GM12878 (cell line): ENCODE measurements at regions not wholly inside any gene's neighbourhood (a gene's known extent, or its start where the extent isn't known, plus 50 kb on each side); places are given as distances from the start of the nearest gene placed in this dataset.

Experiments
- ATAC-seq: fragments of 200-7000 bp; cut with Tn5 transposase; 3 replicates; pipeline ENCODE4 v1.9.1; 2020; ENCODE audit warnings: mild to moderate bottlenecking, moderate library complexity
- BruUV-seq: library from RNA; stranded (reverse); fragments of 400-500 nt; replicated peaks from 2 replicates; lab custom pipeline; 2021; lab: Mats Ljungman, UMichigan
- CTCF ChIA-PET: fragments of 300-600 bp; sonication (Branson Sonifier 250); formaldehyde crosslinking; extraction: SDS; loops from one replicate; lab custom pipeline; 2021; ENCODE audit warnings: inconsistent platforms; lab: Yijun Ruan, JAX
- POLR2A ChIA-PET: fragments of 350-600 bp; formaldehyde crosslinking; extraction: SDS; loops from one replicate; lab custom pipeline; 2021; ENCODE audit warnings: inconsistent platforms; lab: Charles Lee
- RAD21 ChIA-PET: fragments of 300-600 bp; sonication (Branson Sonifier 250); formaldehyde crosslinking; loops from one replicate; lab custom pipeline; 2023; ENCODE audit warnings: antibody characterized with exemption; ENCODE audit not compliant: unreplicated experiment; lab: Charles Lee
- SMC1A ChIA-PET: fragments of 300-600 bp; sonication (Branson Sonifier 250); formaldehyde crosslinking; loops from one replicate; lab custom pipeline; 2023; ENCODE audit not compliant: unreplicated experiment, uncharacterized antibody; lab: Charles Lee
- DNase-seq: peaks from one replicate; pipeline ENCODE4 v3.0.0-alpha.2; 2011; ENCODE audit warnings: low read depth, low spot score
- FAIRE-seq: peaks from 3 replicates; lab custom pipeline; 2011; peaks lifted over from hg19 to GRCh38; lab: Jason Lieb, UNC
- H2AFZ ChIP-seq: 2 replicates; pipeline ENCODE4 v1.6.0; 2011; ENCODE audit warnings: low read depth, low read length, control low read depth; ENCODE audit not compliant: control insufficient read depth
- H3K27ac ChIP-seq: 2 replicates; pipeline ENCODE4 v1.5.1; 2011; ENCODE audit warnings: control low read depth; ENCODE audit not compliant: control insufficient read depth, insufficient read depth
- H3K27me3 ChIP-seq, 2 experiments: replicated peaks in 1 of 2; 2 replicates each; pipeline versions ENCODE4 v1.6.0 to v1.6.1; 2011; ENCODE audit warnings: low read length in 1 of 2; ENCODE audit not compliant: control insufficient read depth in 2 of 2, insufficient read depth in 2 of 2
- H3K36me3 ChIP-seq, 2 experiments: 2 replicates each; pipeline ENCODE4 v1.5.1; 2011; ENCODE audit warnings: low read length in 1 of 2; ENCODE audit not compliant: control insufficient read depth in 2 of 2, insufficient read depth in 2 of 2
- H3K4me1 ChIP-seq: 2 replicates; pipeline ENCODE4 v1.6.1; 2011; ENCODE audit warnings: mild to moderate bottlenecking, low read length, moderate library complexity, mixed read lengths; ENCODE audit not compliant: control insufficient read depth, insufficient read depth
- H3K4me2 ChIP-seq: 2 replicates; pipeline ENCODE4 v1.6.0; 2011; ENCODE audit warnings: control low read depth; ENCODE audit not compliant: control insufficient read depth, insufficient read depth
- H3K4me3 ChIP-seq: fragments of 200-600 bp; sonication (generic); 2 replicates; pipeline ENCODE4 v1.5.1; 2016
- H3K79me2 ChIP-seq: 2 replicates; pipeline ENCODE4 v1.6.0; 2011; ENCODE audit warnings: low read length; ENCODE audit not compliant: control insufficient read depth, insufficient read depth
- H3K9ac ChIP-seq: 2 replicates; pipeline ENCODE4 v1.8.0; 2011; ENCODE audit warnings: low read length, control low read depth, mixed read lengths; ENCODE audit not compliant: control insufficient read depth, insufficient read depth
- H3K9me3 ChIP-seq: replicated peaks from 3 replicates; pipeline ENCODE4 v1.5.1; 2011; ENCODE audit warnings: mild to moderate bottlenecking, low read length; ENCODE audit not compliant: control insufficient read depth, insufficient read depth
- H4K20me1 ChIP-seq: 2 replicates; pipeline ENCODE4 v1.6.0; 2011; ENCODE audit not compliant: control insufficient read depth, insufficient read depth
- FOXK2 ChIP-seq: fragments of 450-650 bp; IDR thresholded peaks from 2 replicates; pipeline ENCODE4 v1.6.1; 2017; ENCODE audit warnings: mild to moderate bottlenecking, moderate library complexity
- HDAC2 ChIP-seq: fragments of 200-600 bp; sonication (generic); IDR thresholded peaks from 2 replicates; pipeline ENCODE4 v1.6.1; 2017
- KDM1A ChIP-seq: fragments of 200-600 bp; sonication (generic); IDR thresholded peaks from 2 replicates; pipeline ENCODE4 v1.6.1; 2016; ENCODE audit warnings: borderline replicate concordance
- PKNOX1 ChIP-seq: fragments of 450-650 bp; IDR thresholded peaks from 2 replicates; pipeline ENCODE4 v1.6.1; 2016; ENCODE audit warnings: mild to moderate bottlenecking
- YY1 ChIP-seq: IDR thresholded peaks from 2 replicates; pipeline ENCODE4 v1.6.1; 2011; ENCODE audit warnings: low read depth, mild to moderate bottlenecking, low read length
- ZBTB11 ChIP-seq: fragments of 450-650 bp; formaldehyde crosslinking; IDR thresholded peaks from 2 replicates; pipeline ENCODE4 v1.5.0; 2022; ENCODE audit warnings: mild to moderate bottlenecking, missing genetic modification characterization
- WGBS: methylation state at CpG from one replicate; pipeline ENCODE4 v1.1.6; 2016; ENCODE audit warnings: low lambda C conversion rate; ENCODE audit not compliant: insufficient replicate concordance, insufficient coverage; ENCODE audit errors: missing lambda C conversion rate; 5-methylcytosine and 5-hydroxymethylcytosine counted together
- in situ Hi-C: fragments of 300-500 bp; cut with MboI; formaldehyde crosslinking; loops from 9 replicates; pipeline ENCODE4 v1.14.3; 2018; ENCODE audit warnings: mixed read lengths
- intact Hi-C: fragments of 100-400 bp; cut with micrococcal nuclease; formaldehyde crosslinking; loops from one replicate; pipeline ENCODE4 v1.14.2; 2022; ENCODE audit not compliant: unreplicated experiment

- SMC1A ChIA-PET: no interaction called here
Measured at GRCh38 chr22:22375576-22376351, 131.2 kb downstream of the VPREB1 start.

More at GRCh38 chr22:22375576-22376351, 131.2 kb downstream of the VPREB1 start:
- no peaks in the 10 kb centered on the region for H3K4me1 ChIP-seq
- intact Hi-C loops: no loop called here
- FAIRE-seq (no peak), ATAC-seq (no peak), DNase-seq (no peak)
- no peaks in the 10 kb centered on the region for H3K36me3 ChIP-seq
- H3K9me3 ChIP-seq: no peaks in the 10 kb centered on the region
- in situ Hi-C loops: no loop called here
- H3K27me3 ChIP-seq: no peaks in the 10 kb centered on the region
- no peak overlapping the region for H3K4me3 ChIP-seq
- ChIA-PET CTCF (no interaction called here), RAD21 (no interaction called here), POLR2A (no interaction called here)
- no peak overlapping the region for H3K9ac ChIP-seq
- no peaks in the 10 kb centered on the region for H4K20me1 ChIP-seq
- no peak for TF ChIP-seq FOXK2
- TF ChIP-seq ZBTB11 (CRISPR knock-in tag): no peak
- TF ChIP-seq PKNOX1: no peak
- TF ChIP-seq KDM1A: no peak
- TF ChIP-seq HDAC2: no peak
- no peak for TF ChIP-seq YY1
- no peak overlapping the region for H3K4me2 ChIP-seq
- H3K27ac ChIP-seq: no peak overlapping the region
- H2AFZ ChIP-seq: no peak overlapping the region
- H3K79me2 ChIP-seq: no peaks in the 10 kb centered on the region
- no TSS peak for BruUV-seq
- 22% methylated on average over 7 of the region's 7 CpGs for WGBS
